Transverse colon (tissue), 4 donors: ENCODE measurements at regions not wholly inside any gene's neighbourhood (a gene's known extent, or its start where the extent isn't known, plus 50 kb on each side); places are given as distances from the start of the nearest gene placed in this dataset.

Experiments used
- DNase-seq: peaks from one replicate; pipeline ENCODE4 v3.0.0-alpha.2; 2019
- H3K27ac ChIP-seq, 4 donors: fragments of 200-600 bp; sonication (generic); 2 replicates each; pipeline ENCODE4 v1.5.1; 2016 to 2018; ENCODE audit warnings: inconsistent platforms in 4 of 4
- H3K27me3 ChIP-seq: fragments of 200-600 bp; sonication (generic); 2 replicates; pipeline ENCODE4 v1.5.1; 2017; ENCODE audit warnings: inconsistent platforms
- H3K36me3 ChIP-seq, 4 donors: fragments of 200-600 bp; sonication (generic); 2 replicates each; pipeline ENCODE4 v1.5.1; 2017 to 2019; ENCODE audit warnings: inconsistent platforms in 4 of 4
- H3K4me1 ChIP-seq, 4 donors: fragments of 200-600 bp; sonication (generic); 2 replicates each; pipeline ENCODE4 v1.5.1; 2017 to 2020; ENCODE audit warnings: inconsistent platforms in 4 of 4
- H3K4me3 ChIP-seq, 4 donors: fragments of 200-600 bp; sonication (generic); 1 replicate in 1 of 4; 2 replicates in 3 of 4; pipeline versions ENCODE4 v1.5.1 to v1.6.1; 2017 to 2019; ENCODE audit warnings: inconsistent platforms in 4 of 4
- H3K9me3 ChIP-seq, 2 donors: fragments of 200-600 bp; sonication (generic); 2 replicates each; pipeline ENCODE4 v1.5.1; 2017 to 2019; ENCODE audit warnings: inconsistent platforms in 2 of 2
- EP300 ChIP-seq: sonication (generic); formaldehyde crosslinking; IDR thresholded peaks from one replicate; pipeline ENCODE4 v1.6.1; 2017; ENCODE audit warnings: antibody characterized with exemption, low read depth
- POLR2A ChIP-seq: fragments of 450-650 bp; IDR thresholded peaks from one replicate; pipeline ENCODE4 v1.6.1; 2016; ENCODE audit warnings: antibody characterized with exemption, mild to moderate bottlenecking, moderate library complexity
- POLR2AphosphoS5 ChIP-seq, 3 donors: sonication (generic); formaldehyde crosslinking; IDR thresholded peaks; one replicate each; pipeline ENCODE4 v1.6.1; 2016; ENCODE audit warnings: antibody characterized with exemption in 3 of 3
- WGBS, 2 donors: methylation state at CpG; one replicate each; pipeline ENCODE4 v1.1.5; 2018; ENCODE audit warnings: low coverage in 1 of 2; 5-methylcytosine and 5-hydroxymethylcytosine counted together
- in situ Hi-C, 4 donors: fragments of 200-750 bp; cut with MboI; loops; one replicate each; pipeline versions ENCODE4 v1.15.0 to v1.15.1; 2017; ENCODE audit warnings: low sequenced_read_pairs in 3 of 4, low pct_ligation_motif_present in 1 of 4, low pct_unique_long_range_greater_than_20kb in 1 of 4
- intact Hi-C: fragments of 100-400 bp; cut with DNase I; formaldehyde crosslinking; loops from one replicate; pipeline ENCODE4 v1.15.1; 2023; ENCODE audit warnings: low total_unique reads
- TF ChIP-seq, protein P1 (sequence below), 5 experiments: fragments of 200-600 bp in 3 of 5; fragments of 450-650 bp in 2 of 5; sonication (generic) in 3 of 5; IDR thresholded peaks; 1 replicate in 2 of 5; 2 replicates in 3 of 5; pipeline ENCODE4 v1.5.1; 2016 to 2017; ENCODE audit warnings: antibody characterized with exemption in 5 of 5, inconsistent platforms in 3 of 5, mild to moderate bottlenecking in 2 of 5, moderate library complexity in 1 of 5

- no peaks in the 10 kb centered on the region for H3K27me3 ChIP-seq
- no peak for TF ChIP-seq POLR2A
- no peak for TF ChIP-seq POLR2AphosphoS5 (IDR thresholded peaks at IDR 0.05)
- no peak for TF ChIP-seq EP300
- TF ChIP-seq, protein P1, sequence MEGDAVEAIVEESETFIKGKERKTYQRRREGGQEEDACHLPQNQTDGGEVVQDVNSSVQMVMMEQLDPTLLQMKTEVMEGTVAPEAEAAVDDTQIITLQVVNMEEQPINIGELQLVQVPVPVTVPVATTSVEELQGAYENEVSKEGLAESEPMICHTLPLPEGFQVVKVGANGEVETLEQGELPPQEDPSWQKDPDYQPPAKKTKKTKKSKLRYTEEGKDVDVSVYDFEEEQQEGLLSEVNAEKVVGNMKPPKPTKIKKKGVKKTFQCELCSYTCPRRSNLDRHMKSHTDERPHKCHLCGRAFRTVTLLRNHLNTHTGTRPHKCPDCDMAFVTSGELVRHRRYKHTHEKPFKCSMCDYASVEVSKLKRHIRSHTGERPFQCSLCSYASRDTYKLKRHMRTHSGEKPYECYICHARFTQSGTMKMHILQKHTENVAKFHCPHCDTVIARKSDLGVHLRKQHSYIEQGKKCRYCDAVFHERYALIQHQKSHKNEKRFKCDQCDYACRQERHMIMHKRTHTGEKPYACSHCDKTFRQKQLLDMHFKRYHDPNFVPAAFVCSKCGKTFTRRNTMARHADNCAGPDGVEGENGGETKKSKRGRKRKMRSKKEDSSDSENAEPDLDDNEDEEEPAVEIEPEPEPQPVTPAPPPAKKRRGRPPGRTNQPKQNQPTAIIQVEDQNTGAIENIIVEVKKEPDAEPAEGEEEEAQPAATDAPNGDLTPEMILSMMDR (IDR thresholded peaks at IDR 0.05), result no peak
- no peak overlapping the region for H3K4me3 ChIP-seq
- no peaks in the 10 kb centered on the region for H3K4me1 ChIP-seq
- no peaks in the 10 kb centered on the region for H3K9me3 ChIP-seq
- no peaks in the 10 kb centered on the region for H3K36me3 ChIP-seq
- 88 to 100% methylated on average over 1 to 5 of the region's 5 CpGs for WGBS, 2 donors
- no peak overlapping the region for H3K27ac ChIP-seq
- DNase-seq, result no peak
- intact Hi-C loops, result no loop called here
- in situ Hi-C loops, result no loop called here
Measured at GRCh38 chr14:65249471-65250161, 147.3 kb upstream of the MAX start.

DNA sequence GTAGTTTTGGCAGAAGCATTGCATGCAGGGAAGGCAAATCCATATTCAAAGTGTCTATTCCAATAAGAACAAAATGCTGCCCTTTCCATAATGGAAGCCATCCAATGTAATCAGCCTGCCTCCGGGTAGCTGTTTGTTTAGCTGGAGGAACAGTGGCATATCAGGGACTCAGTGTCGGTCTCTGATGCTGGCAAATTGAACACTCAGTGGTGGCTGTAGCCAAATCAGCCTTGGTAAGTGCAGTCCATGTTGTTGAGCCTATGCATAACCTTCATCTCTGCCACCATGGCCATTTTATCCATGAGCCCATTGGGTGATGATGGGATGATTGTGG is 147.8 kb upstream of the MAX start:
- WGBS, 2 donors, result 50 to 68% methylated on average over 2 of the region's 2 CpGs
- intact Hi-C loops, result no loop called here
- no peak for DNase-seq
- TF ChIP-seq POLR2AphosphoS5 (IDR thresholded peaks at IDR 0.05) (no peak), EP300 (no peak), POLR2A (no peak)
- TF ChIP-seq, protein P1 (IDR thresholded peaks at IDR 0.05), result no peak
- no peaks in the 10 kb centered on the region for H3K27me3 ChIP-seq
- H3K4me3 ChIP-seq, result no peak overlapping the region
- no peaks in the 10 kb centered on the region for H3K9me3 ChIP-seq
- no peak overlapping the region for H3K27ac ChIP-seq
- in situ Hi-C loops, result no loop called here
- H3K4me1 ChIP-seq, result peaks cover 0 to 3% (median 0%) of the 10 kb centered on the region in 4 donors
- H3K36me3 ChIP-seq, result no peaks in the 10 kb centered on the region

DNA sequence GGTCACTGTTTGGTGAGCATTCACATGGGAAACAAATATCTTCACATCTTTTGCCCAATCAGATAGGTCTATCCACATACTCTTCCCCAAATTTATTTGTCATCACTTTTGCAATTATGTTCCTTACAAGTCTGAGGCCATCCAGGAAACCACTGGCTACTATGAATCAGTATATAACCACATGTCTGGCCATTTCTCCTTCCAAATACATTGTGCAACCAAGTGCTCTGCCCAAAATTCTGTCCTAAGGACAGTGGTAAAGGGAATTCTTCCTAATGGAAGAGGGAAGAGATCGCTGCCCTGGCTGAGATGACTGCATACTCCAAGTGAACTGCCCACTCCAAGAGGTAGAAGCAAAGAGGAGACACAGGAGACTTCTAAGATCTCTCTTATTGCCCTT is 148.9 kb upstream of the MAX start:
- no peak for DNase-seq
- Histone ChIP-seq H3K27me3 (no peaks in the 10 kb centered on the region), H3K9me3 (no peaks in the 10 kb centered on the region), H3K4me3 (no peak overlapping the region), H3K36me3 (no peaks in the 10 kb centered on the region), H3K4me1 (peaks cover 0 to 13% (median under 1%) of the 10 kb centered on the region in 4 donors), H3K27ac (no peak overlapping the region)
- no peak for TF ChIP-seq EP300
- no peak for TF ChIP-seq POLR2A
- no peak for TF ChIP-seq POLR2AphosphoS5 (IDR thresholded peaks at IDR 0.05)
- WGBS, 2 donors, result 78% methylated on average over 1 of the region's 1 CpG; no CpG with 5 or more reads in 1 of the 2 donors
- in situ Hi-C loops, result no loop called here
- intact Hi-C loops, result no loop called here

- TF ChIP-seq POLR2A (no peak), EP300 (no peak), POLR2AphosphoS5 (IDR thresholded peaks at IDR 0.05) (no peak)
- TF ChIP-seq, protein P1 (IDR thresholded peaks at IDR 0.05), result no peak
- no peaks in the 10 kb centered on the region for H3K9me3 ChIP-seq
- H3K27me3 ChIP-seq, result no peaks in the 10 kb centered on the region
- peaks cover 0 to 17% (median 3%) of the 10 kb centered on the region in 4 donors for H3K4me1 ChIP-seq
- in situ Hi-C loops, result no loop called here
- intact Hi-C loops, result no loop called here
- H3K4me3 ChIP-seq, result no peak overlapping the region
- WGBS, 2 donors, result 94% methylated on average over 1 of the region's 1 CpG; no CpG with 5 or more reads in 1 of the 2 donors
- DNase-seq, result no peak
- H3K36me3 ChIP-seq, result no peaks in the 10 kb centered on the region
- no peak overlapping the region for H3K27ac ChIP-seq
Measured at GRCh38 chr14:65252482-65253255, 150.4 kb upstream of the MAX start.
